ENCODE measurements at regions not wholly inside any gene's neighbourhood (a gene's known extent, or its start where the extent isn't known, plus 50 kb on each side); places are given as distances from the start of the nearest gene placed in this dataset.

DNA sequence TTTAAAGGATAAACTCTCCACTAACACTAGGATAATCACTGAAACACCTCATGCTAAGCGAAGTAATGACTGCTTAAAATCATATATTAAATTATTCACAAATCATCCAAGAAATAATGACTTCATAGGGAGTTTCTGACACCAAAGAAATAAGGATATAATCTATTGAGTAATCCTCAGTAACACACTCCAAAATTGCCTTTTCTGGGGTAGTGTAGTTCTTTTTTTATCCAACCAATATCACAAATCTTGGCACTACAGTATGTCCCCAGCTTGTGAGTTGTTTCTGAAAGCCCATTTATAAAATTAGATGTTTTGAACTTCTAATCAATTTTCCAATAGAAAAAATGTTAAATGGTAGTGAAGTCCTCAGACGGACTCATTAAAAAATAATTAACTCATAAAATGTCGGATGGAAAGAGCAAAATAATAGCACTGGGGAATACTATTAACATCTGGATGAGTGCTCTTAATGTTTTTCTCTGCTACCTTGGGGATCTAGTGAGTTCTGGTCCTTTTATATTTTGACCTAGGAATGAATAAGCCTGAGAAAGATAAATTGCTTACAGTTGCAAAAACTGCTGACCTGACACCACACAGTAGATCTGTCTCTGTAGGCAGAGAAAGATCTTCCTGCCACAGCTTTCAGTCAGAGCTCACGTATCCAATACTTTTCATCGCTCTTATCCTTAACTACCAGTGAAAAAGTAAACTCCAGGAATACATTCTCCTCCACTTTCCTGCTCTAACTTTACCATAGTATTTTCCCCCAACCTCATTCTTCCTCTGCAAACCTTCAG, 618.5 kb upstream of the ANKRD30A start:
- TF ChIP-seq, protein P1, sequence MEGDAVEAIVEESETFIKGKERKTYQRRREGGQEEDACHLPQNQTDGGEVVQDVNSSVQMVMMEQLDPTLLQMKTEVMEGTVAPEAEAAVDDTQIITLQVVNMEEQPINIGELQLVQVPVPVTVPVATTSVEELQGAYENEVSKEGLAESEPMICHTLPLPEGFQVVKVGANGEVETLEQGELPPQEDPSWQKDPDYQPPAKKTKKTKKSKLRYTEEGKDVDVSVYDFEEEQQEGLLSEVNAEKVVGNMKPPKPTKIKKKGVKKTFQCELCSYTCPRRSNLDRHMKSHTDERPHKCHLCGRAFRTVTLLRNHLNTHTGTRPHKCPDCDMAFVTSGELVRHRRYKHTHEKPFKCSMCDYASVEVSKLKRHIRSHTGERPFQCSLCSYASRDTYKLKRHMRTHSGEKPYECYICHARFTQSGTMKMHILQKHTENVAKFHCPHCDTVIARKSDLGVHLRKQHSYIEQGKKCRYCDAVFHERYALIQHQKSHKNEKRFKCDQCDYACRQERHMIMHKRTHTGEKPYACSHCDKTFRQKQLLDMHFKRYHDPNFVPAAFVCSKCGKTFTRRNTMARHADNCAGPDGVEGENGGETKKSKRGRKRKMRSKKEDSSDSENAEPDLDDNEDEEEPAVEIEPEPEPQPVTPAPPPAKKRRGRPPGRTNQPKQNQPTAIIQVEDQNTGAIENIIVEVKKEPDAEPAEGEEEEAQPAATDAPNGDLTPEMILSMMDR (IDR thresholded peaks at IDR 0.05; ENCODE audit: extremely low read depth, low read depth, low read length), result no peak
- Histone ChIP-seq H3K9me3 (ENCODE audit: low read depth, low read length) (no peaks in the 10 kb centered on the region), H2AFZ (ENCODE audit: low read length) (peak overlapping the region; percentile 9)

DNA sequence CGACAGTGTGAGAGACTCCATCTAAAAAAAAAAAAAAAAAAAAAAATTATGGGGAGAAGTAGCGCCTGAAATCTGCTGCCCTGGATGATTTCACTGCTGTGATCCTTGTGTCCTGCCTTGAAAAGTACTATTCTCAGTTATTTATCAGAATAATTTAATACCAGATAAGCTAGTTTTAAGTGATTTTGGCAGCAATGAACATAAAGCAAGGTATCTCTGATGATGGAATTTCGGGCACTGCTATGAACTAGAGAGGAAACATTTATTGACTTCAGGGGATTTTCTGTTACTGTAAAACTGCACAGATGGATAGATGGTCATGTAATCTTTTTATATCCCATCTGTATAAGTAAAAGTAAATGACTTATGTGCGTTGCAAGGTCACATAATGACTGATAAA, 619.1 kb upstream of the ANKRD30A start:
- Histone ChIP-seq H4K20me1 (ENCODE audit: insufficient read depth, low read length) (no peaks in the 10 kb centered on the region), H3K36me3 (ENCODE audit: insufficient read depth, low read length) (no peaks in the 10 kb centered on the region), H3K4me2 (ENCODE audit: insufficient read depth, low read length) (no peak overlapping the region), H3K79me2 (ENCODE audit: insufficient read depth, low read length) (no peaks in the 10 kb centered on the region), H2AFZ (ENCODE audit: low read length) (no peak overlapping the region), H3K4me1 (ENCODE audit: insufficient read depth, low read length) (no peaks in the 10 kb centered on the region), H3K27ac (ENCODE audit: low read depth, low read length) (no peak overlapping the region), H3K4me3 (ENCODE audit: insufficient read depth, low read length) (no peak overlapping the region), H3K9me3 (ENCODE audit: low read depth, low read length) (no peaks in the 10 kb centered on the region), H3K27me3 (ENCODE audit: insufficient read depth, low read length) (no peaks in the 10 kb centered on the region)
- TF ChIP-seq, protein P1 (IDR thresholded peaks at IDR 0.05; ENCODE audit: extremely low read depth, low read depth, low read length), result no peak
- no peak for DNase-seq (ENCODE audit: insufficient read length, low spot score, missing footprints)

More for the DNA sequence above, 618.5 kb upstream of the ANKRD30A start:
- H4K20me1 ChIP-seq (ENCODE audit: insufficient read depth, low read length), result no peaks in the 10 kb centered on the region
- no peak for DNase-seq (ENCODE audit: insufficient read length, low spot score, missing footprints)
- no peaks in the 10 kb centered on the region for H3K36me3 ChIP-seq (ENCODE audit: insufficient read depth, low read length)
- no peaks in the 10 kb centered on the region for H3K79me2 ChIP-seq (ENCODE audit: insufficient read depth, low read length)
- no peak overlapping the region for H3K27ac ChIP-seq (ENCODE audit: low read depth, low read length)
- no peak overlapping the region for H3K4me3 ChIP-seq (ENCODE audit: insufficient read depth, low read length)
- H3K4me1 ChIP-seq (ENCODE audit: insufficient read depth, low read length), result no peaks in the 10 kb centered on the region
- no peaks in the 10 kb centered on the region for H3K27me3 ChIP-seq (ENCODE audit: insufficient read depth, low read length)
- H3K4me2 ChIP-seq (ENCODE audit: insufficient read depth, low read length), result no peak overlapping the region

DNA sequence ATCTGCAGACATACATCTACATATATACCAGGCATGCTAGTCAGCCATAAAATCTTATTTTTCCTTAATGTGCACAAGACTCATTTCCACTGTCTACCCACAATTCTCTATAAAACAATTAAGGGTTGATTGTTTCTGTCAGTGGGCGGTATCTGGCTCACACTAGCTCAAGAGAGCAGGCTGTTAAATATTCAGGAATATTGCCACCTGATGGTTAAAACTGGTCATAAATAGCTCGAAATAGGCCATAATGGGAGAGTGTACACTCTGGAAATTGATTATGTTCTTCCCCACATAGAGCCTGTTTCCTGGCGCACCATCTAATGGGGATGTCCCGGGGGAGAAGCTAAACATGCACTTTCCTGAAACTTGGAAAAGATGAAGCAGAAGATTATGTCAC, 620.6 kb upstream of the ANKRD30A start:
- TF ChIP-seq, protein P1 (IDR thresholded peaks at IDR 0.05; ENCODE audit: extremely low read depth, low read depth, low read length), result peak; percentile 20
- DNase-seq (ENCODE audit: insufficient read length, low spot score, missing footprints), result no peak
- no peak overlapping the region for H2AFZ ChIP-seq (ENCODE audit: low read length)
- H3K4me2 ChIP-seq (ENCODE audit: insufficient read depth, low read length), result no peak overlapping the region
- no peaks in the 10 kb centered on the region for H3K27me3 ChIP-seq (ENCODE audit: insufficient read depth, low read length)
- H3K27ac ChIP-seq (ENCODE audit: low read depth, low read length), result no peak overlapping the region
- H3K4me3 ChIP-seq (ENCODE audit: insufficient read depth, low read length), result no peak overlapping the region
- H3K36me3 ChIP-seq (ENCODE audit: insufficient read depth, low read length), result no peaks in the 10 kb centered on the region
- no peaks in the 10 kb centered on the region for H3K79me2 ChIP-seq (ENCODE audit: insufficient read depth, low read length)
- H3K4me1 ChIP-seq (ENCODE audit: insufficient read depth, low read length), result no peaks in the 10 kb centered on the region
- no peaks in the 10 kb centered on the region for H4K20me1 ChIP-seq (ENCODE audit: insufficient read depth, low read length)
- H3K9me3 ChIP-seq (ENCODE audit: low read depth, low read length), result no peaks in the 10 kb centered on the region

DNA sequence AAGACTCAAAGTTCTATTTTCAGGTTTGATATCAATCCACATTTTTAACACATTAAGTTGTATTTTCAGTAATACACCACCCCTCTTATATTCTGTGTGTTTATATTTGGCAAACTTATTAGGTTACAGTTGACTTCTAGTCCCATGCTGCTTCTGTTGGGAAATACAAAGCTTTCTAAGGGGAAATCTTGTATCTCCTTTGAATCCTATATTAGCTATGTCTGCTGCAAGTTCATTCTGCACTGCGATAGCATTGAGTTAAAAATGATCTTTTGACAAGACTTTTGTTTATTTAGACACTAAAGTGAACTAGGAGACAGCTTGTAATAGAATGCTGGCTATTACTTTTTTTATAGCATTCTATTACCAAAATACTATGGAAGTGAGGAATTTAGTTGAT, 625.1 kb upstream of the ANKRD30A start:
- H3K79me2 ChIP-seq (ENCODE audit: insufficient read depth, low read length), result no peaks in the 10 kb centered on the region
- H3K27ac ChIP-seq (ENCODE audit: low read depth, low read length), result no peak overlapping the region
- no peak overlapping the region for H3K4me3 ChIP-seq (ENCODE audit: insufficient read depth, low read length)
- H3K27me3 ChIP-seq (ENCODE audit: insufficient read depth, low read length), result no peaks in the 10 kb centered on the region
- TF ChIP-seq, protein P1 (IDR thresholded peaks at IDR 0.05; ENCODE audit: extremely low read depth, low read depth, low read length), result no peak
- no peak overlapping the region for H2AFZ ChIP-seq (ENCODE audit: low read length)
- H3K9me3 ChIP-seq (ENCODE audit: low read depth, low read length), result no peaks in the 10 kb centered on the region
- no peak for DNase-seq (ENCODE audit: insufficient read length, low spot score, missing footprints)
- H3K36me3 ChIP-seq (ENCODE audit: insufficient read depth, low read length), result no peaks in the 10 kb centered on the region
- H3K4me1 ChIP-seq (ENCODE audit: insufficient read depth, low read length), result no peaks in the 10 kb centered on the region
- H3K4me2 ChIP-seq (ENCODE audit: insufficient read depth, low read length), result no peak overlapping the region
- H4K20me1 ChIP-seq (ENCODE audit: insufficient read depth, low read length), result no peaks in the 10 kb centered on the region

Data from osteoblast (primary cell).